Left ventricle myocardium inferior (tissue), 1 donor: ENCODE measurements at regions not wholly inside any gene's neighbourhood (a gene's known extent, or its start where the extent isn't known, plus 50 kb on each side); places are given as distances from the start of the nearest gene placed in this dataset.

ENCODE experiments used
- DNase-seq: peaks from one replicate; pipeline ENCODE4 v3.0.0-alpha.2; 2020
- H3K27ac ChIP-seq: fragments of 200-600 bp; replicated peaks from 2 replicates; pipeline ENCODE4 v1.8.0; 2021
- H3K27me3 ChIP-seq: fragments of 200-600 bp; 2 replicates; pipeline ENCODE4 v1.8.0; 2021; ENCODE audit warnings: low read depth
- H3K36me3 ChIP-seq: fragments of 200-600 bp; 2 replicates; pipeline ENCODE4 v1.8.0; 2021
- H3K4me1 ChIP-seq: fragments of 200-600 bp; 2 replicates; pipeline ENCODE4 v1.8.0; 2021
- H3K4me3 ChIP-seq: fragments of 200-600 bp; 2 replicates; pipeline ENCODE4 v1.8.0; 2021; ENCODE audit warnings: mild to moderate bottlenecking, moderate library complexity
- H3K9me3 ChIP-seq: fragments of 200-600 bp; replicated peaks from 2 replicates; pipeline ENCODE4 v1.8.0; 2021
- intact Hi-C: fragments of 100-400 bp; cut with micrococcal nuclease; formaldehyde crosslinking; loops from one replicate; pipeline ENCODE4 v1.11.0; 2022
- TF ChIP-seq, protein P1 (sequence below): fragments of 200-600 bp; IDR thresholded peaks from 2 replicates; pipeline ENCODE4 v1.8.0; 2021; ENCODE audit warnings: antibody characterized with exemption, mild to moderate bottlenecking, borderline replicate concordance
- donor health status: DM: no; HTN: yes; CAD: no; lungs with severe emphysema.

DNA sequence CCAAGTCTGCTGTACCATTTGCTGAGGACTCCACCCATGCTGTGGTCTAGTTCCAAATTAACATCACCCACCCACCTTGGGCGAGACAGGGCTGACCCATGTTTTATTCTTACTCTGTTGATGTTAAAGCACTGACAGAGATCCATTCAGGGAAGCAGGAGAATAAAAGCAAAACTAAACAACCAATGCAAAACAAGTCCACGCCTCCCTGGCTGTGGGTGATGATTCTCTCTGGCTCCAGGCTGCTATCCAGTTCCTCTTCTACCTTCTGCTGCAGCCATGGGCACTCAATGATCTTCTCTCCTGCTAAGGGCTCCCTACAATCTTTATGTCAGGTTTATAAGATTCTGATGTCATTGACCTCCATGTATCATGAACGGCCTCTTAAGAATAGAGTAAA is 786.6 kb upstream of the ID2 start:
- intact Hi-C loops = no loop called here
- H3K9me3 ChIP-seq = peaks cover 12% of the 10 kb centered on the region
- H3K4me3 ChIP-seq = no peak overlapping the region
- TF ChIP-seq, protein P1, sequence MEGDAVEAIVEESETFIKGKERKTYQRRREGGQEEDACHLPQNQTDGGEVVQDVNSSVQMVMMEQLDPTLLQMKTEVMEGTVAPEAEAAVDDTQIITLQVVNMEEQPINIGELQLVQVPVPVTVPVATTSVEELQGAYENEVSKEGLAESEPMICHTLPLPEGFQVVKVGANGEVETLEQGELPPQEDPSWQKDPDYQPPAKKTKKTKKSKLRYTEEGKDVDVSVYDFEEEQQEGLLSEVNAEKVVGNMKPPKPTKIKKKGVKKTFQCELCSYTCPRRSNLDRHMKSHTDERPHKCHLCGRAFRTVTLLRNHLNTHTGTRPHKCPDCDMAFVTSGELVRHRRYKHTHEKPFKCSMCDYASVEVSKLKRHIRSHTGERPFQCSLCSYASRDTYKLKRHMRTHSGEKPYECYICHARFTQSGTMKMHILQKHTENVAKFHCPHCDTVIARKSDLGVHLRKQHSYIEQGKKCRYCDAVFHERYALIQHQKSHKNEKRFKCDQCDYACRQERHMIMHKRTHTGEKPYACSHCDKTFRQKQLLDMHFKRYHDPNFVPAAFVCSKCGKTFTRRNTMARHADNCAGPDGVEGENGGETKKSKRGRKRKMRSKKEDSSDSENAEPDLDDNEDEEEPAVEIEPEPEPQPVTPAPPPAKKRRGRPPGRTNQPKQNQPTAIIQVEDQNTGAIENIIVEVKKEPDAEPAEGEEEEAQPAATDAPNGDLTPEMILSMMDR = no peak
- H3K27me3 ChIP-seq = no peaks in the 10 kb centered on the region
- no peaks in the 10 kb centered on the region for H3K36me3 ChIP-seq
- H3K4me1 ChIP-seq = no peaks in the 10 kb centered on the region
- DNase-seq = no peak
- no peak overlapping the region for H3K27ac ChIP-seq

DNA sequence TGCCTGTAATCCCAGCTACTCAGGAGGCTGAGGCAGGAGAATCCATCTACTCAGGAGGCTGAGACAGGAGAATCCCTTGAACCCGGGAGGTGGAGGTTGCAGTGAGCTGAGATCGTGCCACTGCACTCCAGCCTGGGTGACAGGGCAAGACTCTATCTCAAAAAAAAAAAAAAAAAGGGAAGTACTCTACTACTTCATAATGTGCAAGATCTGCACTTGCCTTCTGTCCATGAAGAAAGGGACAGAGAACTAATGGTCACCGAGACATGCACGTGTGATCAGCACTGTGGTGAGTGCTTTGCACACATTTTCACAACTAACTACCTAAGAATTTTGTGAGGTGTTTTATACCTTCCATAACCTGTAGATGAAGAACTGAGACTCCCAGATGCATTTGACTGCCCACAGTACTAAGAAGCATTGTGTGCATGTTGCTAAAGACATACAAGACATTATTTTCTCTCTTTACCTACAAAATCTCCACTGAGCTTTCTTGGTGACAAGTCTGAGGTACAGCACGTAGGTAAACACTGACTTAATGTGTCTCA is 784.8 kb upstream of the ID2 start:
- H3K4me3 ChIP-seq = no peak overlapping the region
- TF ChIP-seq, protein P1 = no peak
- no peak overlapping the region for H3K27ac ChIP-seq
- no peaks in the 10 kb centered on the region for H3K4me1 ChIP-seq
- H3K36me3 ChIP-seq = no peaks in the 10 kb centered on the region
- no peaks in the 10 kb centered on the region for H3K27me3 ChIP-seq
- peaks cover 2% of the 10 kb centered on the region for H3K9me3 ChIP-seq
- intact Hi-C loops = no loop called here
- DNase-seq = no peak

DNA sequence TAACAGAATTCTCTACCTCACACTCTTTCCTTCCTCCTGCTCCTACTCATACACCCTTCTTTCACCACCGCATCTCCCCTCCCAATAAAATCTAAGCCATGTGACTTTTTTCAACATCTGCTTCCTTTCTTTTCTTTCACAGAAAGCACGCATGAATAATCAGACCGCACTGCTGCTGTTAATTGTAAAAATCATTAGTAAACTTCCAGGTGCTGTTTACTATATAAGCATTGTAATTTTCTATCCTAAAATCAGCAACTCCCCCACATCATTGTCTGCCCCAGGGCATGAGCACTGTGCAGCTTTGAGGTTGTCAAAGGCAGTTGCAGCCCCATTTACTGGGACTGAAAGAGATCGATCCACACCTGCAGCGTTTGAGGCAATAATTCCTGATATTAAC is 782.6 kb upstream of the ID2 start:
- TF ChIP-seq, protein P1 = no peak
- DNase-seq = no peak
- H3K4me1 ChIP-seq = no peaks in the 10 kb centered on the region

DNA sequence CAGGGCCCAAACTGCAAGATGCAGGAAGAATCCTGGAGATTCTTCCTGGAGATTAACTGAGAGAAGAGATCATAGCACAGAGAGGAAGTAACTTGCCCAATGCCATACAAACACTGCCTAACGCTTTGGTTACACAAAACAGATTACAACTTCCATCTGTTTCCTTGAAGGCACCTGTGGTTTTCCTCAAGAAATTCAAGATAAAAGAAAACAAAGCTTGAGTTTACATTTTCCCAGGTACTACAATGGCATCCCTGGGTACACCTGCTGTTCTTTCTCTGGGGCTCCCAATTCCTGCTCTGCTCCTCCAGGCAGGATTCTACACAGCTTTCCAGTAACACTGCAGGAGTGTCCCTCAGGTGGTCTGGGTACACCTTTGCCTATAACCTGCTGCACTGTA is 781.9 kb upstream of the ID2 start:
- H3K9me3 ChIP-seq = no peaks in the 10 kb centered on the region
- H3K36me3 ChIP-seq = no peaks in the 10 kb centered on the region
- no peak overlapping the region for H3K27ac ChIP-seq
- H3K27me3 ChIP-seq = no peaks in the 10 kb centered on the region
- H3K4me1 ChIP-seq = no peaks in the 10 kb centered on the region
- H3K4me3 ChIP-seq = no peak overlapping the region
- DNase-seq = no peak
- TF ChIP-seq, protein P1 = no peak
- intact Hi-C loops = no loop called here

More for the DNA sequence above, 782.6 kb upstream of the ID2 start:
- intact Hi-C loops = no loop called here
- Histone ChIP-seq H3K36me3 (no peaks in the 10 kb centered on the region), H3K27me3 (no peaks in the 10 kb centered on the region), H3K27ac (no peak overlapping the region), H3K4me3 (no peak overlapping the region), H3K9me3 (no peaks in the 10 kb centered on the region)

DNA sequence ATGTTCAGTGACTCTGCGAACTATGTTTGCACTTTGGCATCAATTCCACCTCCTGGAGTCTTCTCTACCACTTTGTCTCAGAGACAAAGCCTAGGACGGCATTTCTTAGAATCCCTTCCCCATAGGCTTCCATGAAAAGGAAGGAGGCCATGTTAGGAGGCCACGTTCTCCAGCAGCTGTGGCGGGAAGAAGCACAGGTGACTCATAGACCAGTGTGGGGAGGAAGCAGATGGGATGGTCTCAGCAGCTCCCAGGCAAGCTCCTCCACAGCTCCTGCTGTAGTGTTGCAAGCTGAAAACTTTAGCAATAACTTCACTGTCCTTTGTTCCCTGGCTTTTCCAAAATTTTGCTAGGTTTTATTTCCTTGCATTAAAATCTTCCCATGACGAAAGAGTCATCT is 781.3 kb upstream of the ID2 start:
- intact Hi-C loops = no loop called here
- Histone ChIP-seq H3K27ac (no peak overlapping the region), H3K36me3 (no peaks in the 10 kb centered on the region), H3K27me3 (no peaks in the 10 kb centered on the region), H3K4me1 (no peaks in the 10 kb centered on the region), H3K9me3 (no peaks in the 10 kb centered on the region), H3K4me3 (no peak overlapping the region)
- TF ChIP-seq, protein P1 = no peak
- no peak for DNase-seq
